ENCODE measurements at regions not wholly inside any gene's neighbourhood (a gene's known extent, or its start where the extent isn't known, plus 50 kb on each side); places are given as distances from the start of the nearest gene placed in this dataset.
"Not testable (repeated sequence)": the region's sequence is repeated elsewhere in the genome, so short reads cannot be mapped to it uniquely, and the experiment has no call there.

DNA sequence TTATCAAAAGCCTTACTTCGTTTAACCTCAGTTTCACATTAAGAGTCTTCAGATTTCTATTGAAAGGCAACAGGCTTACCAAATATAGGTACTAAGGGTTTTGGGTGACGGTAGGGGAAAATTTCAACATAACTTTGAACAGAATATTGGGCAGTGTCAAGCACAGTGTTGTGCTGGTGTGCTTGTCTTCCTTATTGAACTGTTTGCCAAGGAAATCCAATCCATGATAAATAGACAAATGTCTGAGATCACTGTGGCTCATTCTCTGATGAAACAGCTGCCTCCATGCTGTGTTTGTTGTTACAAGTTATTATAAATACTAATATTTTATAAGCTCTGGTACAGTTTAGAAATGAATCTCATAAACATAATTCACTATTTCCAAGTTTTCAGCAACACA, 730.1 kb downstream of the NR2F1-AS1 start:
- H3K4me3 Mint-ChIP-seq = no peak overlapping the region
- H3K27me3 Mint-ChIP-seq (ENCODE audit: low read depth in 3 of 3) = peaks cover 0 to 2% (median 0%) of the 10 kb centered on the region in 3 donors
- H3K9me3 Mint-ChIP-seq = peaks cover 0 to 11% (median 3%) of the 10 kb centered on the region in 6 donors
- no peak for DNase-seq
- no peak overlapping the region for H3K27ac Mint-ChIP-seq
- no peaks in the 10 kb centered on the region for H3K36me3 Mint-ChIP-seq
- no peaks in the 10 kb centered on the region for H3K4me1 Mint-ChIP-seq

DNA sequence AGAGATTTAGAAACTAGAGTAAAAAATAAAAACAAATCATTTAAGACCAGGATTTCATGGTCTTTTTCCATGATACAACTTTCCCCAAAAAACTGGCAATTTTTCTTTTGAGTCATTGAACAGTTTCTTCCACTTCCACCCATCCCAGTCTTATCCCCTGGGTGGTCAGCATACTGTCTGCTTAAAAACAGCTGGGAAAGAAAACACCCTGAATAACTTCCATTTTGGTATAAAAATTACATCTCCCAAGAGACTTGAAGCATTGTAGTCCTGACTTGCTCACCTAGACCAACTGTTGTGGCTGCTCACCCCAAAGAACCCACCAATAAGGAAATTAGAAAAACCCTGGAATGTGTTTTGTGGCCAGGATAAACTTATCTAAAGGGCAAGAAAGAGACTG, 731.3 kb downstream of the NR2F1-AS1 start:
- no peak overlapping the region for H3K27ac Mint-ChIP-seq
- no peak for DNase-seq
- peaks cover 0 to 2% (median 0%) of the 10 kb centered on the region in 3 donors for H3K27me3 Mint-ChIP-seq (ENCODE audit: low read depth in 3 of 3)
- no peaks in the 10 kb centered on the region for H3K36me3 Mint-ChIP-seq
- no peak overlapping the region for H3K4me3 Mint-ChIP-seq
- no peaks in the 10 kb centered on the region for H3K4me1 Mint-ChIP-seq
- H3K9me3 Mint-ChIP-seq = peaks cover 0 to 11% (median 3%) of the 10 kb centered on the region in 6 donors

DNA sequence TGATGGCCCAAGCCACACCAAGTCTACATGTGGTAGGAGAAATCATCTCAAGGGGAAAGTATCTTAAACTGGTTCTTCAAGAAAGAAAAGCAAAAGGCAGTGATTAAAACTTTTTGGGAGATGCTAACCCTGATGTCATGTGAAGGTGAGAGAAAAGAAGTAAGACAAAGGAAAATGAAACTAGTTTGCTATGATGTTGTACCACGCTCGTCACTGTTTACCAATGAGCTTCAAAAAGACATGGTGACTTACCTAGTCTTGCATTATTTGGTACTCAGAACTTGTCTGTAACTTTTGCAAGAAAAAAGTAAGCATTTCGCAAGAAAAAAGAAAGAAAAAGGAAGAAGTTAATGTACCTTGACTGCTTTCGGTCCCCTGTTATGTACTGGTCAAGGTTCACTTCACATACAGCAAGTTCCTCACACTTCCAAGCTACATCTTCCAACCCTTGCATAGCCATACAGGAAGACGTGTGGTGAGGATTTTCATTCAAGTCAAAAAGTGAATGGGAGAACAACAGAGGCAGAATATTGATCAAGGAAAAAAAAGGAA, 739.3 kb downstream of the NR2F1-AS1 start:
- Mint-ChIP-seq H3K4me1 (no peaks in the 10 kb centered on the region), H3K36me3 (no peaks in the 10 kb centered on the region), H3K27ac (no peak overlapping the region), H3K4me3 (no peak overlapping the region), H3K9me3 (peaks cover 0 to 12% (median 1%) of the 10 kb centered on the region in 6 donors), H3K27me3 (ENCODE audit: low read depth in 3 of 3) (no peaks in the 10 kb centered on the region)
- DNase-seq = no peak

DNA sequence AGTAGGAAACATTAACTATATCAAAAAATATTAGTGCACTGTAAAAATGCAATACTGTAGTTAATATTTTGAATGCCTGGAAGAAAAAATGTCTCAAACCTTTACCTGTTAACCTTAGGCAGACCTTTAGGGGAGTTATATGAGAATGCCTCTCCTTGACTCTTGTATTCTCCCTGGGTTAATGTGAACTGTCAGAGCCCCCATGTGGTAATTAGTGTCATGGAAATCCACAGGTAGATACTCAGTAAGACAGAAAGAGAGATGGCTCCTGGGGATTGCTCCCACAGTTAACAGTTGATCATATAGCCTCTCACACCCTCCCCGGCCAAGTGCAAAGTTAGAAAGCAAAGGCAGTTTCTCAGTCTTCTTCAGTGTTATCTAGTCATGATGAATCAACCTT, 742.8 kb downstream of the NR2F1-AS1 start:
- Mint-ChIP-seq H3K27me3 (ENCODE audit: low read depth in 3 of 3) (peaks cover 0 to 1% (median 0%) of the 10 kb centered on the region in 3 donors), H3K9me3 (peaks cover 1 to 25% (median 6%) of the 10 kb centered on the region in 6 donors), H3K27ac (no peak overlapping the region), H3K36me3 (no peaks in the 10 kb centered on the region), H3K4me1 (no peaks in the 10 kb centered on the region), H3K4me3 (no peak overlapping the region)
- DNase-seq = no peak

DNA sequence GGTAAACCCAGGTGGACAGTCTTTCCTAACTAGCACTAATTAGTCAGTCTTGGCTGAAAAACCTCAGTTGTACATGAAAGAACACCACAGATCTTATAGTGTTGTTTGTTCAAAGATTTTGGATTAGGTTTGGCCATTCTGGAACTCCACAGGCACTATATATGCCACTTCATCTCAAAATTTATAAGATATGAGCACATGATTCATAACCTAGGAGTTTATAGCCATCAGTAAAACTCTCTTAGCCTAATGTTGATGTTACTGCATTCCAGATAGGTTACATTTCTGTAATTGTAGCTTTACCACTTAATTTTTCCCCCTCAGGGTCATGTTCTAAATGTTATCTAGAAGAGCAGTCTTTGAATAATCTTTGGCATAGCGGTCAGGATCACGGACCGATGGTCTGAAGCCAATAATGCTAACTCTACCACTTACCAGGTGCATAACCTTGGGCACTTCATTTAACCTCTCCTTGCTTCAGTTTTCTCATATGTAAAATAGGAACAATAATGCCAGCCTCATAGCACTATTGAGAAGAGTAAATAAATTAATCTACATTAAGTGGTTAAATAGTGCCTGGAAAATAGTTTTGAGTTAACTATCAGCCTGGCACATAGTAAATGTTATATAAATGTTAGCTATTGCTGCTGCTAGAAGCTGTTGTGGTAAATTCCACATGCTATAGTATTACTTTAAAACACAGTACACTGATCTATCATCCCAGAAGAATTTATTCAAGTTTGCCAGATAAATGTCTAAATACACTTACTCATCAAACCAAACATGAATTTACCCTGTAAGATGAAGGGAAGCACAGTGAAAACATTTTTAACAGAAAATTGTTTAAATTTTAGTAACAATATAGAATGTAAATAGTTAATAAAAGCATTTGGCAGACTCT, 743.9 kb downstream of the NR2F1-AS1 start:
- H3K36me3 Mint-ChIP-seq = no peaks in the 10 kb centered on the region
- no peaks in the 10 kb centered on the region for H3K4me1 Mint-ChIP-seq
- no peak overlapping the region for H3K4me3 Mint-ChIP-seq
- no peak for DNase-seq
- no peak overlapping the region for H3K27ac Mint-ChIP-seq
- H3K27me3 Mint-ChIP-seq (ENCODE audit: low read depth in 3 of 3) = peaks cover 0 to 1% (median 0%) of the 10 kb centered on the region in 3 donors
- H3K9me3 Mint-ChIP-seq = peaks cover 5 to 25% (median 12%) of the 10 kb centered on the region in 6 donors

DNA sequence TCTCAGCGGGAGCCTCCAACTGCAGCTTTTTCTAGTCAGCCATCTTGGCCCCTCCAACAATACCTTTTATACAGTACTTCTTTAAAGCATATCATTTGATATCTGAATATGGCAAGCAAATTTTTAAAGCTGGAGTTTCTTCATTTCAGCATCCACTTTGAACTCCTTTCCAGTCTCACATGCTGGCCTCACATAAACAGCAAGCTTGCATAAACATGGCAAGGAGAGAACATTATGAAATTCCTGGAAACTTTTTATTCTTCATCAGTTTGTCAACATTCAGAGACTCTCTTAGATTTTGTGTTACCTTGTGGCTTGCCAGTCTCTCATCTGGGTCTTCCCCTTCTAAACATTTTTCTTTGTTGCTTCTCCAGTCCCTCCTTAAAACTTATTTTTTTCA, 745.3 kb downstream of the NR2F1-AS1 start:
- Mint-ChIP-seq H3K36me3 (no peaks in the 10 kb centered on the region), H3K9me3 (peaks cover 5 to 26% (median 12%) of the 10 kb centered on the region in 6 donors), H3K27ac (no peak overlapping the region), H3K4me1 (no peaks in the 10 kb centered on the region), H3K27me3 (ENCODE audit: low read depth in 3 of 3) (peaks cover 0 to 1% (median 0%) of the 10 kb centered on the region in 3 donors), H3K4me3 (no peak overlapping the region)
- no peak for DNase-seq

DNA sequence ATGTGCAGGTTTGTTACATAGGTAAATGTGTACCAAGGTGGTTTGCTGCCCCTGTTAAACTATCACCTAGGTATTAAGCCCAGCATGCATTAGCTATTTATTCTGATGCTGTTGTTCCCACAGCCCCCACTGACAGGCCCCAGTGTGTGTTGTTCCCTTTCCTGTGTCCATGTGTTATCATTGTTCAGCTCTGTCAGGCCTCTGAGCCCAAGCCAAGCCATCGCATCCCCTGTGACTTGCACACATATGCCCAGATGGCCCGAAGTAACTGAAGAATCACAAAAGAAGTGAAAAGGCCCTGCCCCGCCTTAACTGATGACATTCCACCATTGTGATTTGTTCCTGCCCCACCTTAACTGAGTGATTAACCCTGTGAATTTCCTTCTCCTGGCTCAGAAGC, 757.5 kb downstream of the NR2F1-AS1 start:
- H3K36me3 Mint-ChIP-seq; H3K4me1 Mint-ChIP-seq; H3K9me3 Mint-ChIP-seq; H3K27ac Mint-ChIP-seq; DNase-seq; H3K27me3 Mint-ChIP-seq (ENCODE audit: low read depth in 3 of 3); H3K4me3 Mint-ChIP-seq: not testable (repeated sequence)

DNA sequence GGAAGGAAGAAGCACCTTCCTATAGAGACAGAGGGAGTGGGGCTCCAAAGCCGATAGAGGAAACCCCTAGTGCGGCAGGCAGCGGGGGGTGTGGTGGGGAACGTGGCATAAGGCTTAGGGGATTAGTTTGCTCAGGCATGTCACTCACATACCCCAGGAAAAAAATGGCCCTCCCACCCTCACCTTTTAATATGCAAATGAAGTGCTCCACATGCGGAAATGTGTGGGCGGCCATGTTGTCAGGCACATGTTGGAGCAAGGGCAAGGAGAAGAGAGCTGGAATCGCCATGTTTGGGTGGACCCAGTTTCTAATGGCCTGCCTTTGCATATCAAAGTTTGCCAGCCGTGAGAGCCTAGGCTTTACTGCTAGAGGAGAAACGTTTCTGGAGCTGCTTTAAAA, 758.8 kb downstream of the NR2F1-AS1 start:
- peaks cover 0 to 8% (median 7%) of the 10 kb centered on the region in 6 donors for H3K9me3 Mint-ChIP-seq
- no peak overlapping the region for H3K27ac Mint-ChIP-seq
- DNase-seq = no peak
- peaks cover 0 to 2% (median 2%) of the 10 kb centered on the region in 3 donors for H3K27me3 Mint-ChIP-seq (ENCODE audit: low read depth in 3 of 3)
- H3K36me3 Mint-ChIP-seq = no peaks in the 10 kb centered on the region
- no peak overlapping the region for H3K4me3 Mint-ChIP-seq
- H3K4me1 Mint-ChIP-seq = no peaks in the 10 kb centered on the region

DNA sequence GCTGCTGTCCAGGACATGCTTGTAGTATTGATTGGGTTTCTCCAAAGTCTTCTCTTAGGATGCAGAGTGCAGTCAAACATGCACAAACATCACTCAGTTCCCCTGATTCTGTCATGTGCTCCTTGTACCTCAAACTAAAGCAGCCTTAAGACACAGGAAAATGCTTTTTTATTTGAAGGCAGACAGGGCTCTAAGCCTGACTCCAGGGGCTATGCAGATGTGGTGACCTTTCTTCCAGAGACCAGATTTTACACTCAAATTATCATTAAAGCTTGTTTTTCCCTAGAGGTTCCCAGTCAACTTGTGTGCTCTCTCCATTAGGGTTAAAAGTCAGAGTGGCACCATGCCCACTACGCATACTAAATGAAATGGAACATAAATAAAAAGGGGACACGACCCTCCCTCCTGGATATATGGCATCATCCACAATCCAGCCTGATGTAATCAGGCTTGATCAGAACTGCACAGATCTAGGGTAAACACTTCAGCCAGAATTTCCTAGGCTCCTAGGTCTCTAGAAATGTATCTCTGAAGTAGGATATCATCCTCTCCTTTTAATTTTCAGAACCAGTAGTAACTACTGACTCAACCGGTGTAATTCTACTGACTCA, 771.1 kb downstream of the NR2F1-AS1 start:
- H3K4me1 Mint-ChIP-seq = no peaks in the 10 kb centered on the region
- H3K27me3 Mint-ChIP-seq (ENCODE audit: low read depth in 3 of 3) = peaks cover 0 to 2% (median 0%) of the 10 kb centered on the region in 3 donors
- H3K27ac Mint-ChIP-seq = no peak overlapping the region
- peaks cover 3 to 12% (median 6%) of the 10 kb centered on the region in 6 donors for H3K9me3 Mint-ChIP-seq
- no peak for DNase-seq
- no peaks in the 10 kb centered on the region for H3K36me3 Mint-ChIP-seq
- no peak overlapping the region for H3K4me3 Mint-ChIP-seq

DNA sequence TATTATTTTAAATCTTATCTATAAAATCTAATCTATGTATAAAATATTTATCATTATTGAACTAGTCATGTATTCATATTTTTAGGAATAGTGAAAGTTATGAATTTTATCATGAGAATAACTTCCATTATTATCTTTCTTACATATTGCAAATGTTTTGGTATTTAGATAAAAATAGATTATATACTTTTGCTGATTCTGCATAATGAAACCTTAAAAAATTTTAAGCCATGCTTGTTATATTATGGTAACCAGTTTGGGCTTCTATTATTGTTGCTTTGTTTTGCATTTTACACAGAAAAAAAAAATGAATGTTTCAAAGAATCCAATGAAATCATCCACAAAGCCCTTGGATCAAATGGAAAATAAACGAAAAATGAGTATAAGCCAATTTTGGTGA, 772.5 kb downstream of the NR2F1-AS1 start:
- H3K36me3 Mint-ChIP-seq = no peaks in the 10 kb centered on the region
- no peak overlapping the region for H3K4me3 Mint-ChIP-seq
- H3K9me3 Mint-ChIP-seq = peaks cover 2 to 11% (median 8%) of the 10 kb centered on the region in 6 donors
- H3K27ac Mint-ChIP-seq = no peak overlapping the region
- peaks cover 0 to 2% (median 0%) of the 10 kb centered on the region in 3 donors for H3K27me3 Mint-ChIP-seq (ENCODE audit: low read depth in 3 of 3)
- H3K4me1 Mint-ChIP-seq = no peaks in the 10 kb centered on the region
- no peak for DNase-seq

DNA sequence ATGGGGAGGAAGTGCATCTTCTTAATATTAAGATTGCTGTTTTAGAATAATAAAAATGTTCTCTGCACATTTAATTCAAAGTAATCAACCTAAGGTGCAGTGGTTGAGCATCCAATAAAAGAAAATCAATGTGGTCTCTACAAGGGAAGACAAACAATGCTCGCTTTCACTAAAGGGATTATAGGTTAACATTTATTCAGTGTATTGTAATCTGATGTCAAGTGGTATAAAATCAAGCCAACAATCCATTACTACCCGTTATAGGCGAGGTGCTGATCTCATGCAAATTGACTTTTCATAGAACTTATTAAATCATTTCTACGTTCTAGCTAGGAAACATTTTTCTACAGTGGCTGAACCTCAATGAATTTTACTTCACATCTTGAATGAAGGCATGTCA, 773.9 kb downstream of the NR2F1-AS1 start:
- Mint-ChIP-seq H3K27me3 (ENCODE audit: low read depth in 3 of 3) (peaks cover 0 to 2% (median 0%) of the 10 kb centered on the region in 3 donors), H3K36me3 (no peaks in the 10 kb centered on the region), H3K9me3 (peaks cover 1 to 17% (median 8%) of the 10 kb centered on the region in 6 donors), H3K27ac (no peak overlapping the region), H3K4me3 (no peak overlapping the region), H3K4me1 (no peaks in the 10 kb centered on the region)
- DNase-seq = no peak

DNA sequence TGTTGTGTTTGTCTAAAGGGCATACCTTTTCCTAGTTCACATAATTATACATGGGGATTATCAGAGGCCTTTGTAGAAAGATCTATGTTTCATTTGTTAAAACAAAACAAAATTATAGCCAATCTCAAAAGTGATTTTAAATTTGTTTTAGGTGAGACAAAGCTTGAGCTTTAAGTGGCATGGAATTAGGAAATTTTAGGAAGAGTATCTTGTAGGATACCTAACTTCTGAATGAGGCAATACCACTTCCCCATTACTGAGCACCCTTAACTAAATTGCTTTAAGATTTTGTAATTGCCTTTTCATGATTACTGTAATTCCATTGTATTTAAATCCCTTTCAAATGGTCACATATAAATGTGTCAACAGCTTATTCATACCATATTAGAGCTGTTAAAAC, 775.6 kb downstream of the NR2F1-AS1 start:
- no peak for DNase-seq
- no peaks in the 10 kb centered on the region for H3K36me3 Mint-ChIP-seq
- H3K4me3 Mint-ChIP-seq = no peak overlapping the region
- peaks cover 0 to 2% (median 0%) of the 10 kb centered on the region in 3 donors for H3K27me3 Mint-ChIP-seq (ENCODE audit: low read depth in 3 of 3)
- no peak overlapping the region for H3K27ac Mint-ChIP-seq
- peaks cover 2 to 18% (median 9%) of the 10 kb centered on the region in 6 donors for H3K9me3 Mint-ChIP-seq
- no peaks in the 10 kb centered on the region for H3K4me1 Mint-ChIP-seq

DNA sequence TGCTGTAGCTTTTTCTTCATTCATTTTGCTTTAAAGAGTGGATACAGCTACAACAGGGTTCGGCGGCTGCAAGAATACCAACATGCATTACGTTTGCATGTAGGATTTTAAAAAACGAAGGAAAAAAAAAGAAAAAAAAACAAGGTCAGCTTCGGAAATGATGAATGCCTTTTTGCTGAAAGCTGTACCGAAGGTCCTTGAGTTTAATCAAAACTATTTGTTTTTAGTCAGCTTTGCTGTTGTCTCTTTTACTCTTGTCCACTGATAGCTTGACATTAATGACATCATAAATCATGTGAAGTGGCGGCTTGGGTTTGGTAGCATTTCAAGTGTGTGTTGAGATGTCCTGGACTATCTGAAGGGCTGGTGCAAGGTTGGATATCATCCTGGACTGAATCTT, 779.1 kb downstream of the NR2F1-AS1 start:
- Mint-ChIP-seq H3K4me1 (no peaks in the 10 kb centered on the region), H3K27me3 (ENCODE audit: low read depth in 3 of 3) (no peaks in the 10 kb centered on the region), H3K4me3 (no peak overlapping the region), H3K9me3 (peaks cover 5 to 30% (median 11%) of the 10 kb centered on the region in 6 donors), H3K36me3 (no peaks in the 10 kb centered on the region), H3K27ac (no peak overlapping the region)
- DNase-seq = no peak

DNA sequence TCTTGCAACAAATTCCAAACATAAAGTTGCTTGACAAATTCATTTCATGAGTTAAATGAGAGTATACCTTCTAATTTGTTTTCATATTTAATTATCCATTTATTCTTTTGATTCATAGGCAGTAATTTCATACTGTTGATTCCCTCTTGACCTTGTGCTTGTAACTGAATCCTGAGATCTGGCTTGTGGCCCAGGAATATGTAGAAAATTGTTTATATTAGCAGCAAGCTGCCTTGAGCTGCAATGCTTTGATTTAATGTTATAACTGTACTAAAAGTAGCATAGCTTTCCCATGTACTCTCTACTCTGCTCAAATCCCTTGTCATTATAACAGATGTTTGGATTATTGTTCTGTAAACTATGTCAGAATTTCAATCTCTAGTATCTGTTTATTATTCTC, 780.7 kb downstream of the NR2F1-AS1 start:
- peaks cover 7 to 45% (median 15%) of the 10 kb centered on the region in 6 donors for H3K9me3 Mint-ChIP-seq
- peaks cover 0 to 1% (median 0%) of the 10 kb centered on the region in 3 donors for H3K36me3 Mint-ChIP-seq
- no peak for DNase-seq
- no peaks in the 10 kb centered on the region for H3K4me1 Mint-ChIP-seq
- no peak overlapping the region for H3K27ac Mint-ChIP-seq
- H3K4me3 Mint-ChIP-seq = no peak overlapping the region
- no peaks in the 10 kb centered on the region for H3K27me3 Mint-ChIP-seq (ENCODE audit: low read depth in 3 of 3)

All from immature natural killer cell (primary cell).